ENCODE measurements at regions not wholly inside any gene's neighbourhood (a gene's known extent, or its start where the extent isn't known, plus 50 kb on each side); places are given as distances from the start of the nearest gene placed in this dataset.

DNA sequence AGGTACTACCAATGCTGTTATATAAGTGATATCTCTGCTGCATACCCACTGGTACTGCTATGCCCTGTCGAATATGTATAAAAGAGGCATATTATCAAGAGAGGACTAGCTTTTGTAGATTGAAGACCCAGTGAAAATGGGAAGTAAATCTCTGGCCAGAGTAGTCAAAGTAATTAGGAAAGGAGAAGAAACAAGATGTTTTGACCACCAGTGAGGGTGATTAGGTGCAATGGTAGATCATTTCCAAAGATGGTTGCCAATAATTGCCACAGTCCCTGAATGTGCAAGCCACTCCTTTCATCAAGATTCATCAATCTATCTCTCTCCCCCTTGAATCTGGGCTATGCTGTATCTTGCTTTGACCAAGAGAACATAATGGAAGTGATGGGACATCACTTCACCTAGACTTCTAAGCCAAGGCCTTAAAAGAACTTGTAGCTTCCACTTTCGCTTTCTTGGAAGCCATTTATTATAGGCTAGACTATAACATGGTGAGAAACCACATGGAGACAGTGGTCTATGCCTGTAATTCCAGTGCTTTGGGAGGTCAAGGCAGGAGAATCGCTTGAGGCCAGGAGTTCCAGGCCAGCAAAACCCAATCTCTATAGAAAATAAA lies 52.6 kb upstream of the ST8SIA6 start:
- TF ChIP-seq, protein P1, sequence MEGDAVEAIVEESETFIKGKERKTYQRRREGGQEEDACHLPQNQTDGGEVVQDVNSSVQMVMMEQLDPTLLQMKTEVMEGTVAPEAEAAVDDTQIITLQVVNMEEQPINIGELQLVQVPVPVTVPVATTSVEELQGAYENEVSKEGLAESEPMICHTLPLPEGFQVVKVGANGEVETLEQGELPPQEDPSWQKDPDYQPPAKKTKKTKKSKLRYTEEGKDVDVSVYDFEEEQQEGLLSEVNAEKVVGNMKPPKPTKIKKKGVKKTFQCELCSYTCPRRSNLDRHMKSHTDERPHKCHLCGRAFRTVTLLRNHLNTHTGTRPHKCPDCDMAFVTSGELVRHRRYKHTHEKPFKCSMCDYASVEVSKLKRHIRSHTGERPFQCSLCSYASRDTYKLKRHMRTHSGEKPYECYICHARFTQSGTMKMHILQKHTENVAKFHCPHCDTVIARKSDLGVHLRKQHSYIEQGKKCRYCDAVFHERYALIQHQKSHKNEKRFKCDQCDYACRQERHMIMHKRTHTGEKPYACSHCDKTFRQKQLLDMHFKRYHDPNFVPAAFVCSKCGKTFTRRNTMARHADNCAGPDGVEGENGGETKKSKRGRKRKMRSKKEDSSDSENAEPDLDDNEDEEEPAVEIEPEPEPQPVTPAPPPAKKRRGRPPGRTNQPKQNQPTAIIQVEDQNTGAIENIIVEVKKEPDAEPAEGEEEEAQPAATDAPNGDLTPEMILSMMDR (IDR thresholded peaks at IDR 0.05), result no peak
- no peak for TF ChIP-seq EP300 (IDR thresholded peaks at IDR 0.05)
- no peak for TF ChIP-seq POLR2A (IDR thresholded peaks at IDR 0.05)
